GM19351 (cell line): ENCODE measurements at regions not wholly inside any gene's neighbourhood (a gene's known extent, or its start where the extent isn't known, plus 50 kb on each side); places are given as distances from the start of the nearest gene placed in this dataset.
"Not testable (repeated sequence)": the region's sequence is repeated elsewhere in the genome, so short reads cannot be mapped to it uniquely, and the experiment has no call there.

Experiments used
- ATAC-seq: cut with Tn5 transposase; IDR thresholded peaks from one replicate; pipeline ENCODE4 v1.9.1; 2021; ENCODE audit warnings: mild to moderate bottlenecking, moderate library complexity; ENCODE audit not compliant: unreplicated experiment

GRCh38 chr7:4519819-4520520 lies 162.1 kb upstream of the FOXK1 start:
- no peak for ATAC-seq

DNA sequence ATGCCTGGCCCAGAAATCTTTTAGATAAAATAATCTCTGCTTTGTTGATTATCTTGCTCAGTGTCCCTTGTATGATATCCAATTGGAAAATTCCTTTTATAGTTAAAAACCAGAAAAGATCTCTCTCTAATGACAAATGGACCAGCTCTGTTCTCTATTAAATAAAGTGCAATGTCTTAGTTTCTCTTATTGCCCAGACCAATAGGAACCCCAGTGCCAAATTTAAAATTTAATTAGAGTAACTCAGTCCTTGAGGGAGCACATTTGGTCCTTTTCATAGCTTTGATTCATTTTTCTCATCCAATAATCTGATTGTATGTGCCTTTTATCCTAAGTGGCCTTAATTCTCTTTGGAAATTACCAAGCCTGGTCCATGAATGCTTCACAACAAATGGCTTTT lies 158.9 kb upstream of the FOXK1 start:
- ATAC-seq = no peak

- ATAC-seq = no peak
Observed at GRCh38 chr7:4523873-4524272, 158.2 kb upstream of the FOXK1 start.

DNA sequence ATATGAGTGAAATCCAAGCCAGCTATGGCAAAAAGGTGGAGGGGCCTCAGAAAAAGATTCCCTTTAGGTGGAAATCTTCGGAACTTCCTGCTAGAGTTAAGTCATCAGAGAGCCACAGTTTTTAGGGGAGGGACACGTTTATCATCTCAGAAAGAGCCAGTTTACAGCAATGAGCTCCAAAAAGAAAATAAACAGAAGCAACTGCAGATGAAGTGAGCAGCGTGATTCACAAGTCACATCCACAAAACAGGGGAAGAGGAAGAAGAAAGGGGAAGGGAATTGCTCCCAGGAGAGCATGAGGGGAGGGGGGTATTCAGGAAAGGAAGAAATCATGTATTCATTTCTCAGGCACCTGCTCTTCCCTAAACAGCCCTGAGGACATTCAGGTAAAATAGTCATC lies 156.2 kb upstream of the FOXK1 start:
- ATAC-seq = no peak

DNA sequence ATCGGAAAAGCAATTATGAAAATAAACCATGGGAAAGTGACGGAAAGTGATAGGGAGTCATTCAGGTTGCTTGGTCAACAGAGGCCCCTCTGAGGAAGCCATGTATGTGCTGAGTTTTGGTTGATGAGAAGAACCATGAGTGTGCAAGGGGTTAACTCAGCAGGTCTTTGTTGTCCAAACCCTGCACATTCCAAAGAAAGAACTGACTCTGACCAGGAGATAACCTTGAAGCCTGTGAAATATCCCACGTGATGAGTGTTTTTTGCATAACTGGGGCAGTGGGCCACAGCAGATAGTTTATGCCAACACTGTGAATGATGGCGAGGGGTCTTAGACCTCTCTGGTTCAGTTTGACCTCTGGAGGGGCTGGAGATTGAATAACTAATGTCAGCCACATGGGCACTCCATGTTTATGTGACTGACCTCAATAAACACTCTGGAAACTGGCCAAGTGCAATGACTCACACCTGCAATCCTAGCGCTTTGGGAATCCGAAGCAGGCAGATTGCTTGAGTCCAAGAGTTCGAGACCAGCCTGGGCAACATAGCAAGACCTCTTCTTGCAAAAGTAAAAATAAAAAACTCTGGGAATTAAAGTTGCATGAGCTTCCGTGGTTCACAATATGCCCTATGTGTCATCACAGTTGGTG lies 154.0 kb upstream of the FOXK1 start:
- ATAC-seq = no peak

DNA sequence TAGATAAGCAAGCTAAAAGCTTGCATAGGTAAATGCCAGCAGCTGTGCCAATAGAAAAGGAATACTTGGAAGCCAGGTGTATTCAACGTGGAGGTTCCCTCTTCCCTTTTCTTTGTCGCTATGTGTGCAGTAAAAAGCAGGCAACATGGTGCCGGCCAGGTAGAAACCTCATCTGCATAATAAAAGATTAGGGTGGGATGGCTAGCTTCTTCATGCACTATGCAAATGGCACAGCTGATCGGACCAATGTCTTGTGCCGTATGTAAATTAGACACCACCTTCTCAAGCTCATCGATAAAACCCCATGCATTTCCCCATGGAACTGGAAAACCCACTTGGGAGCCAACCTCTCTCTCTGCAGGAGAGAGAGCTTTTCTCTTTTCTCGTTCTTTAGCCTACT lies 150.9 kb upstream of the FOXK1 start:
- ATAC-seq = no peak

DNA sequence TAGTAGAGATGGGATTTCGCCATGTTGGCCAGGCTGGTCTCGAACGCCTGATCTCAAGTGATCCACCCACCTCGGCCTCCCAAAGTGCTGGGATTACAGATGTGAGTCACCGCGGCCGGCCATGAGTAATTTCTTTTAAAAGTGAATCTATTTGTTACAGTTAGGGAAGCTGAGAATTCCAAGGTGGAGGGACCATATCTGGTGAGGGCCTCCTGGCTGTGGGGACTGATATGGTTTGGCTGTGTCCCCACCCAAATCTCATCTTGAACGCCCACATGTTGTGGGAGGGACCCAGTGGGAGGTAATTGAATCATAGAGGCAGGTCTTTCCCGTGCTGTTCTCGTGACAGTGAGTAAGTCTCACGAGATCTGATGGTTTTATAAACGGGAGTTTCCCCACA lies 148.8 kb upstream of the FOXK1 start:
- not testable (repeated sequence) for ATAC-seq

GRCh38 chr7:4549681-4550080 lies 132.4 kb upstream of the FOXK1 start:
- ATAC-seq = no peak

DNA sequence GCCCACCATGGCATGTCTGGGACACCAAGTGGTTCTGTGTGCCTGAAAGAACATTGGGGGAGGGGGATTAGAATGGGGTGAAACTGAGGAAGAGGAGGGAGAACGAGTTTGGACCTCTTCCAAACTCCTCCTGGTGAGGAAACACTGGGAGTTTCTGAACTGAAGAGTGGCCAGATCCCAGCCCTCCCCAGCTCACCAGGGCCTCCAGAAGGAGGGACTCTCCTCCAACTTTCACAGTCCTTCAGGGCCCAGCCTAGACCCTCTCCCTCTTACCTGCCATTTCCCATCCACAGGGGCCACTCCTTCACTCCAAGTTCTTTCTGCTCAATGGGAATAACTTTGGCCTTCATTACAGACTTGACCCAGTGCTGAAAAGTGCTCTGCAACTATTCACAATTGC lies 132.0 kb upstream of the FOXK1 start:
- no peak for ATAC-seq

DNA sequence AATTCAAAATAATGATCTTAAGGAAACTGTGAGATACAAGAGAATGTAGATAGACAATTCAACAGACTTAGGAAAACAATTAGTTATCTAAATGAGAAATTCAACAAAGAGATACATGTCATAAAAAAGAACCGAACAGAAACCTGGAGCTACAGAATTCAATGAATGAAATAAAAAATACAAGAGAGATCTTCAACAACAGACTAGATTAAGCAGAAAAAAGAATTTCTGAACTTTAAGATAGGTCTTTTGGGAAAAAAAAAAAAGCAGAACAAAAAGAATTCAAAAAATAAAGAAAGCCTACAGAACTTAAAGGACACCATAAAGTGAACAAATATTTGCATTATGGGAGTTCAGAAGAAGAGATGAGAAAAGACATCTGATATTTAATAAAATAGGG lies 129.1 kb upstream of the FOXK1 start:
- no peak for ATAC-seq

DNA sequence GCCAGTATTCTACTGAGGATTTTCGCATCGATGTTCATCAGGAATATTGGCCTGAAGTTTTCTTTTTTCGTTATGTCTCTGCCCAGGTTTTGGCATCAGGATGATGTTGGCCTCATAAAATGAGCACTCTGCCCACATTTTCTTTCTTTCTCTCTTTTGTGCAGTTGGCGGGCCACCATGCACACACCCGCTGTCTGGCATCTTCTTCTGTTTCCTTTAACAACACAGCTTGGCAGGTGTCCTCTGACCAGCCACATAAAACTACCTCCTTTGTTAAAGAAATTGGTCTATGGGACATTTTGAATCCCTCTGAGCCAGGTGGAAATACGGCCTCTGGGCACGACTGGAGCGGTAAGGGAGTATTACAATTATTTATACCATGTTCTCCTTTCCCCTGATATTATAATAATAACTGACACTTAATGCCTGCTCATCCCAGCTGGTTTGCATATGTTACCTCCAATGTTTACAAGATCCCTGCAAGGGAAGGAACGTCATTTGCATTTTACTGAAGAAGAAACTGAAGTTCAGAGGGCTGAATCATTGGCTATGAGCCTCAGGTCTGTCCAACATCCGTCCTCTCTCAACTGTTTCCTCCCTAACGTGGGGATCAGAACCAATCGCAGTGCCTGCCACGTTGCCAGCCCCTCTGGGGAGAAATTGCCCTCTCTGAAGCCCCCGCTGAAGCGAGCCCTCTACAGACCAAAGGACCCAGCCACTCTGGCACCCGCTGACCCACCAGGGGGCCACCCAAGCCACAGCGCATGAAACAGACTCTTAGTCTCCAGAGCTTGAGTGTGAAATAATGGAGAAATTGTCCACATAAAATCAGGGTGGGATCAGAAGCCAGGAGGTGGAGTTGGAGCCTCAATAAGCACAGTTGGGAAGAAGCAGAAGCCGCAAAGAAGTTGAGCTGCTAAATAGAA lies 125.0 kb upstream of the FOXK1 start:
- ATAC-seq = no peak

- ATAC-seq = no peak
Observed at GRCh38 chr7:4561795-4562194, 120.3 kb upstream of the FOXK1 start.

DNA sequence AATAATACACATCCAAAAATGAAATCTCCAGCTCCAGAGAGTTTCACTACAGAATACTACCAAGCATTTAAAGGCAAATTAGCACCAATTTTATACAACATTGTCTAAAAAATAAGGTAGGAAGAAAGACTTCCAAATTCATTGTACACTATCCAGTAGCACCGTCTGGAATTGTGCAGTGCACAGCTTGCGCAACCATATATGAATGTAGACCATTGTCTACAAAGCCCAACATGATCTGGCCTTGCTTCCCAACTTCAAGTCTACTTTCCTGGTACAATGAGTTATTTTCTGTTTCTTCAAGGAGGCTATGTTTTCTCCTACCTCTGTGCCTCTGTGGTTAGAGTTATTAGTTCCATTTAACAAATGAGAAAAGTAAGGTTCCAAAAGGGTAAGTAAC lies 115.4 kb upstream of the FOXK1 start:
- no peak for ATAC-seq

GRCh38 chr7:4574851-4575250 lies 107.2 kb upstream of the FOXK1 start:
- ATAC-seq = no peak

- no peak for ATAC-seq
Observed at GRCh38 chr7:4575254-4575653, 106.8 kb upstream of the FOXK1 start.

DNA sequence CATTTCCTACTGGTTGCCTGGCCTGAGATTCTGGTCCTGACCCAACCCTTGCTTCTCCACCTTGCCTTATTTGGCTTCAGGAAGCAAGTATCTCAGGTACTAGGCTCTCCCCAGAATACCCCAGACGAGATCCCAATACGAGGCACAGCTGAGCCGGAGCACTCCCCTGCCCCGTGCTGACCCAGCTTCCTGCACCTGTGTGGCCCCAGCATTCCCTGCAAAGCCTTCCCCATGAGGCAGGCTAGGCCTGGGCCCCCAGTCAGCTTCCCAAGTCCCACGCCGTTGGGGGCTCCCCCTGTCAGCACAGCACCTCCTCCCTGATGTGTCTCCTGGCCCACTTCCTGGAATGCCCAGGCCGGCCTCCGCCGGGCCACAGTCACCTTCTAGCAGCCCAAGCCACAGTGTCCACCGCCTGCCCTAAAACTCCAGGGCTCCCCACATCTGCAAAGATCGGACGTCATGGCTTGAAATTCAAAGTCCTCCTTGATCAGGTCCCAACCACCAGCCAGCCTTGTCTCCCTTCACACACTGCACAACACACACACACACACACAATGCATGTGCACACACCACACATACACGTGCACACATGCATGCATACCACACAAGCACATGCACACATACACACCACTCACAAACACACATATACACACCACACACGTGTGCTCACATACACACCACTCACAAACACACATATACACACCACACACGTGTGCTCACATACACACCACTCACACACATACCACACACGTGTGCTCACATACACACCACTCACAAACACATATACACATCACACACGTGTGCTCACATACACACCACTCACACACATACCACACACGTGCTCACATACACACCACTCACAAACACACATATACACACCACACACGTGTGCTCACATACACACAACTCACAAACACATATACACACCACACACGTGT lies 78.9 kb upstream of the FOXK1 start:
- ATAC-seq = no peak

DNA sequence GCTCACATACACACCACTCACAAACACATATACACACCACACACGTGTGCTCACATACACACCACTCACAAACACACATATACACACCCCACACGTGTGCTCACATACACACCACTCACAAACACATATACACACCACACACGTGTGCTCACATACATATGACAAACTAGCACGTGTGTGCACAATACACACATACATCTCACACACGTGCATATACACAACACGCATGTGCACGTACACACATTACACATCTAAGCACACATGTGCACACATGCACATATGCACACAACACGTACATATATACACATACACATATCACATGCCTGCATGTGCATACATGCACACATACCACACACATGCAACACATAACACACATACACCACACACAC lies 78.3 kb upstream of the FOXK1 start:
- ATAC-seq = no peak

DNA sequence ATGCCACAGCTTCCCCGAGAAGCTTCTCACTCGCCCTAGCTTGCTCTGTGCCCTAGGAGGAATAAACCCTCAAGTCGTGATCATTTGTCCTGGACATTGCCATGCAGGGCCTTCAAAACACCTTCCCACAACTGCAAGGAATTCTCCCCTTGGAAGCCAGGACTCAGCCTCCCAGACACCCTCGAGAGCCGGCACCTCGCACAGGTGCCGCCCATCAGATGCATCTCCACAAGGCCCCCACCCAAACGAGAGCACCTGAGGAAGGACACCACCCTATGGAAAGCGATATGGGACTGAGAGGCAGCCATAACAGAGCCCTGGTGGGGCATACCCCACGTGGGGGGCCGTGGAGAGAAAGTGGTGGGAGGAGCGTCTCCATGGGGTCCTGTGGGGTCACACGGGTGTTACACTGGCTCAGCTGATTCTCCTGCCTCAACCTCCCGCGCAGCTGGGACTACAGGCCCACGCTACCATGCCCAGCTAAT lies 77.6 kb upstream of the FOXK1 start:
- no peak for ATAC-seq

DNA sequence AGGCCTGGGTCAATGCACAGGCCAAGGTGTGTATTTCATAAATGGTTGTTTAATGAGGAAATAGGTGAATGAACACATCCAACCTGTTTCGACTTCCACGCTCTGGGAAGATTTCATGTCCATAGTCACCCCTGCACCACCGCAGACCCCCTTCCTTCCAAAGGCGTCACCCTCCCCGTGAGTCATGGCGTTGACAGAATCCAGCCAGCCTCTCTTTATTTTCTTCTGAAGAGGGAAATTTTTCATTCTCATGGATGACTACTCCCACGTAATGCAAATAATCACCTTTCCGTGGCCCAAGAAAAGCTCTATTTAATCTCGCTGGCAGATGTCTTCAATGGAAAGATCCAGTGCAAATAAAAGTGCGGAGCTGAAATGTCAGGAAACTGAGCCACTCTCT lies 75.3 kb upstream of the FOXK1 start:
- ATAC-seq = no peak

- ATAC-seq = no peak
Observed at GRCh38 chr7:4607311-4607729, 74.8 kb upstream of the FOXK1 start.

DNA sequence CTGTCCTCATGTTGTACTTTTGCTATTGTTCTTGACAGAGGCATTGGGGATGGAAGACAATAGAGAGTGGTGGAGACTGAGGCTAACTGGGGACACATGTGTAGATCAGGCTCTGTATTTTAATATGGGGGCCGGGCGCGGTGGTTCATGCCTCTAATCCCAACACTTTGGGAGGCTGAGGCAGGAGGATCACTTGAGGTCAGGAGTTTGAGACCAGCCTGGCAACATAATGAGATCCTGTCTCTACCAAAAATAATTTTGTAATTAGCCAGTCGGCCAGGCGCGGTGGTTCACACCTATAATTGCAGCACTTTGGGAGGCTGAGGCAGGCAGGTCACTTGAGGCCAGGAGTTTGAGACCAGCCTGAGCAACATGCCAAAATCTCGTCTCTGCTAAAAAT lies 72.5 kb upstream of the FOXK1 start:
- not testable (repeated sequence) for ATAC-seq
